HuH-7 (cell line): ENCODE measurements at regions not wholly inside any gene's neighbourhood (a gene's known extent, or its start where the extent isn't known, plus 50 kb on each side); places are given as distances from the start of the nearest gene placed in this dataset.

ENCODE experiments used
- DNase-seq: peaks from one replicate; pipeline ENCODE4 v3.0.0; 2011; ENCODE audit warnings: low spot score

DNA sequence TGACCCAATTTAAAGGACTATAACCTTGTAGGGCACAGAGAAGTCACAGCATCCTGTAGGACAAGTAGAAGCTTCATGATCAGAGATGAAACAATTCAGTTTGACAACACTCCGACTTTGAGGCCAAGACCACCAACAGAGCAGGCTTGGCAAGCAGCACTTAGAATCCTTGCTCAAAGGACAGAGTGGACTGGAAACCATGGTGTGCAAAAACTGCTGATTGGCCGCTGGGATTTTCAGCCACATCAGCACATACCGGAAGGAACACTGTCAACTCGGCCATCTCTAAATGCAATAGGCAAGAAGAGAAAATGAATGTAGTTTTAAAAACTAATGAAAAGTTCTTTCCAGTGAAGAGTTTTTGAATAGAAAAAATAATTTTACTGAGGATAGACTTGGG lies 92.0 kb upstream of the PRMT6 start:
- DNase-seq = no peak

DNA sequence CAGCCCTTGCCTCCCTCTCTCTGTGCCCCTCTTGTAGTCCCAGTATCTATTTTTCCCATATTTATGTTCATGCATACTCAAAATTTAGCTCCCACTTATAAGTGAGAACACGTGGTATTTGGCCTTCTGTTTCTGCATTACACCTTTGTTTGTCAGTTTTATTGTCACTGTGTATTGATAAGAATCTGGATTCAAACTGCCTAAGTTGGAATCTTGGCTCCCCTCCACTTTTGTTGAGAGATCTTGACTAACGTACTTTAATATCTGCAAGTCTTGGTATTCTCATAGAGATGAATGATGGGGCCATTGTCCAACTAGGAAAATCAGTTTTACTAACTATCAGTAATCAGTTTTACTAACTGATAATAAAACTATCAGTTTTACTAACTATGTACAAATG lies 87.8 kb upstream of the PRMT6 start:
- DNase-seq = no peak

DNA sequence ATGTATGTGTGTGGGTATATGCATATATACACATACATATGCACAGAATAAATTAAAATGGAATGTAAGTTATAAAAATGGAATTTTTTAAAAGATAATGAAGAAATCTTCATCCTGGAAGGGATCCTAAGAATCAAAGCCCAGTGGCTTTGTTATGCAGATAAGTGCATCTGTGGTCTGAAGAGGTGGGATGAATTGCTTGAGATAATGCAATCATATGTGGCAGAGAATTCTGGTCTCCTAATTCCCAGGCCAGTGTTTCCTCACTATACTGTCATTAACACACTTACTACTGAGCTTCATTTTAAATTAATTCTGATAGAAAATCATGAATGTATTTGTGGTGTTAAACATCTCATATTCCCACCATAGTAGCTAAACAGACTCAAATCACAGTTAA lies 86.7 kb upstream of the PRMT6 start:
- no peak for DNase-seq

DNA sequence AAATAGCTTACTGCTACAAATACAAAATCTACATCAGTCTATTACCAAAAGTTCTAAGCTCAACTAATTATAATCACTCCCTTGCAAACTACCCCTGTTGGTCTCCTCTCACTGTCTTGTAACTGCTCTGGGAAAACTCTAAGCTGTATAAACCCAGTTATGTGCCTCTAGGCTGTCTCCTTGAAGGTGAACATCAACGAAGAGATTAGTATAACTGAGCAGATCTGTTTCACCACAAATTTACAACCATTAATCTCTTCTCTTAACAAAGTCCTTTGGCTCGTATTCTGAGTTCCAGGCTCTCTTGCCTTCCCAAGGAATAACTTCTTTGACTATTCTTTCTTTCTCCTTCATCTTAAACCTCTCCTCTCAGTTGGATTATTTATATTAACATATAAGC lies 84.4 kb upstream of the PRMT6 start:
- no peak for DNase-seq

DNA sequence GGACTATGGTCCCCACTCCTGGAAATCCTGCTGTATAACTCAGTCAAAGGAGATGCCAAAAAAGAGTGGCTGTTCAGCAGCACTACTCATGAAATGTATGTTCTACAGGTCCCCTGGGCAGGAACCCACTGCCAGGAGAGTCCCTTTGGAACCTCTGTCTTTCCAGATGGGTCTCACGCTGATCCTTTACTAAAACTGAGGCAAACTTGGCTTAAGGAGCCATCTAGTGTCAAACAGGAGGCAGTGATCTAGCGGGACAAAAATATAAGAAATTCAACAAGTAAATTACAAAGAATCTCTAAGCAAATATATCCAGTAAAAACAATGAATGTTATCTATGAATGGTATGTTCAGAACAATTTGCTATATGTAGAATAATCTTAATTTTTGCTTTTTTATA lies 80.5 kb upstream of the PRMT6 start:
- no peak for DNase-seq

DNA sequence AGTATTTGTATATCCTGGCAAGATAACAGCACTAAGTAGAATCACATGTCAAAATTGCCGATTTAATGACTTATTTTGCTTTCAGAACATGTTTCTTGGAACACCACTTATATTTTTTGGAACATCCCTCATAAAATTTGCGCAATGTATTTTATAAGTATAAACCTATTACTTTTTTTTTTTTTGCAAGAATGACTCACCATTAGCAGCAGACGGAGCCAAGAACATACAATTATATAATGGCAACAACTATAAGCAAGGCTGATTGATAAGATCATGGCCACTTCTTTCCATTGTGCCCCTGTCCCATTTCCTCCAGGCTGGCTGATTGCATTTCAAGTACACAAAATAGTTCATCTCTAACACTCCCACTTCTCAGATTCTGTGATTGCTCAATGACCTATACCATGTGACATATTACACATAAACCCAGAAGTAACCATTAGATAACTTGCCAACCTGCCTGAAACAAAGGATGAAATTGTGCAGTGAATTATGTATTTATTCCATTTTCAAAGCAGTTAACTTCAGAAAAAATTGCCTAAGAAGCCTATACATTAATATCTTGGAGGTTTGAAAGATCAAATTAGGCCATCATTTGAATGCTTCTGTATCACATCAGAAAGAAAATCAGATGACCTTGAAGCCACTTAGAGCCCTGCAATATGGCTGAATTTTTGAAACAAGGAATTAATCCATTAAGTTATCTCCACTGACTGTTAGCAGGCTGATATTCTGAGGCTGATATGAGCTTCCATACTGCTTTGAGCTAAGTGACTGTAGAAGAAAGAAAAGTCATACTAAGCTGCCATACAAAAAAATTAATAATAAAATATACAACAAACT lies 77.8 kb upstream of the PRMT6 start:
- DNase-seq = no peak

DNA sequence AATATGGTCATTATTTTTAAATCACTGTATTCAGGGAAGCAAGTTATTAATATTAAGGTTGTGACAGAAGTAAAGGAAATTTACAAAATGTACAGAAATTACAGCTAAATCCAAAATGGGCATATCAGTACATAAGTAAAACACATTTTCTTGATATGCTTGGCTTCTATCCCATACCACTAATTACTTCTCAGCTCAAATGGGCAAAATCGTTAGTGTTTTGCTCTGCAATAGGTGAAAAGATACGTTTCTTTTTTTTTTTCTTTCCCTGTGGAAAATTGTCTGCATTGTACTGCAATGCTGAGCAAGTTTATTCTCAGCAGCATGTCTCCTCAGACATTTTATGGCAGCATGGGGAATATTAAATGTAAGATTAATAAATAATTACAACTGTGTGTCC lies 77.1 kb upstream of the PRMT6 start:
- no peak for DNase-seq

DNA sequence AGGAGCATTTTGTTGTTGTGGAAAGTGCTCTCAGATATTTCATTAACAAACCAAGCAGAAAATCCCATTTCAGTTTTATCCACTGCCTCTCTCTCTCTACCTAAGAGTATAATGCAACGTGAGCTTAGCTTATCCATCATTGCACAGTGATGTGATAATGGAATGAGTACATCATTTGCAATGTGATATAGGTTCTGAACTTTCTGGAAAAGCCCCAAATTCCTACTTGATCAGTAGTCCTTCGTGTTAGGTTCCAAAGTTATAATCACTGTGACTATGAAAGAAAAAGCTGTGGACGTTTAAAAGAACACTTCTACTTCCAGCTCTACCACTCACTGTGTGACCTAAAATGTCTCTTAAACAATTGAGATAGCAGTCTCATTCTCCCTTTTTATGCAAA lies 76.4 kb upstream of the PRMT6 start:
- DNase-seq = no peak

DNA sequence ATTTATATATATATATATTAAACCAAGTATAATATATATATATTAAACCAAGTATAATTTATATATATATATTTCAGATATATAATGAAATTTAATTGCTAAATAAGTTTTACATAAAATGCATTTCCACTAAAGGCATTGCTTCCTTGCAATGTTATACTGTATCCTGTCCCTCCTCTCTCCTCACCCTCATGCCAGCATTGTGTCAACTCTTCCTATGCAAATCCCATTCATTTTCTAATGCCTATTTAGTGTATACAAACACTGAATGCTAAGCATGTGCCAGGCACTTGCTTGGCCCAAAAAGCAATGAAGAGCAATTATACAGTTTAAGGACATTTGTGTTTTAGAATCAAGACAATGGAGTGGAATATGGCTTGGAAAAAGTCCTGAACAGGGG lies 71.7 kb upstream of the PRMT6 start:
- DNase-seq = no peak

DNA sequence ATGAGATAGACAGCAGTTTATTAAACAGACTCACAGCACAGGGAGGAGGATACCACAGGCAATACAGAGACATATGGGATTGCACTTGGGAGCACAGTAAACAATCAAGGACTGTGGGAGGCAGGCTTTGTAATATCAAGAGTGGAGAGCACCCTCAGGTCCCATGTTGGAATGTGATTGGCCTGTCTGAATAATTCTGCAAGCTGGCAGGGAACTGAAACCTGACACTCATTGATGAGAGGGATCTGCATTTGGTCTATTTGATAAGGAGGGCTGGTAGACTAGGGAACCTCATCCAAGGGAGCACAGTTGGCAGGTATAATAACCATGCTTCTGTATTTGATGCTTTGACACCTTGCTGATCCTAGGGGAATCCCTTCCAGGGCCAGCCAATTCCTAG lies 69.9 kb upstream of the PRMT6 start:
- no peak for DNase-seq

DNA sequence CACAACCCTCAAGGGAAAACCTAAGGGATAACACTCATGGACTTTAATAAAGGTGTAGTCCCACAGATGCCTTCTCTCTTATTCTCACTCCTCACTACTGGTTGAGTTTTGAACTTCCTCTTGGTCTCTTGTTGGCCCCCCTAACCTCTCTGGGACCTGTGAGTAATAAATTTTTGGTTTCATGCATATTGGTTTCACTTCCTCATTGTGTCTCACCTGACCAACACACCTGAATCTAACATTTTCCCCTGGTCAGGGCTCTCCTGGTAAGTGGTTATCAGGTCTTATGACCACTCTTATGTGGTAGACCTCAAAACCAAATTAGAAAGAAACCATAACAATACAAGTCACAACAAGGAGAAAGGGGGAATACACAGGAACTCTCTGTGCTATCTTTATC lies 60.5 kb upstream of the PRMT6 start:
- DNase-seq = no peak

DNA sequence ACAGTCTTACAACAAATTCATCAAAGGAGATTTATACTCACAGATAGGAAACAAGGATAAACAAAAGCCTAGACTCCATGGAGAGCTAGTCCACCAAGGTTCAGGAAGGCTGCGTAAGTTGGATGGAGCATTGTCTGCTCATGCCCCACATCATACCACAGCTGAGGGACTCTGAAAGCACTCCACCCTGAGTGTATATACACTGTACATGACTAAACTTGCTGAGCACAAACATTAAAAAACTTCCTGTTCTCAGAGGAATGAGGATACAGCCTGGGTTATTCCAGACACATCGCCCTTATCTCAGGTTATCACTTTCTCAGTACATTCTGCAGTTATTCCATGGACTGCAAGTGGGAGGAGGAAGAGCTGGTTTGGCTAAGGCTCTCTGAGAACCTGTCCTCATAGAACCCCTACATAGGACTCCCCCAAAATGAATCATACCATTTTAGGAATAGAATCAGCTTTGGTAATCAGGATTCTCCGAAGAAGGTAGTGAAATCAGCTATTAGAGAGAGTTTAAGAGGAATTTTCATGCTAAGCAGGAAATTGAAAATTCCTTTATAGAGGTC lies 58.0 kb upstream of the PRMT6 start:
- no peak for DNase-seq

DNA sequence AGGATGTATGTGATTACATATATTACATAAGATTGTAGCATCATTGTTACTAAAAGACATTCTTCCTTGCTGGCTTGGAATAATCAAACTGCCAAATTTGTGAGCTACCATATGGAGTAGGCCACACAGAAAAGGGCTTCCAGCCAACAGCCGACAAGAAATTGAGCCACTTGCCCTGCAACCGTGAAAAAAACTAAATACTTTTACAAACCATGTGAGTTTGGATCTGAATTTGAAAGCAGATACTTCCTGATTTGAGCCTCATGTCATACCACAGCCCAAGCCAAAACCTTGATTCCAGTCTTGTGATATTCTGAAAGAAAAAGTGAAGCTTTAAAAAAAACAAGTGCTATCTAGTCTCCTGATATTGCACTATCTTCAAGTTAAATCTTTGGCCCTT lies 55.6 kb upstream of the PRMT6 start:
- DNase-seq = no peak

DNA sequence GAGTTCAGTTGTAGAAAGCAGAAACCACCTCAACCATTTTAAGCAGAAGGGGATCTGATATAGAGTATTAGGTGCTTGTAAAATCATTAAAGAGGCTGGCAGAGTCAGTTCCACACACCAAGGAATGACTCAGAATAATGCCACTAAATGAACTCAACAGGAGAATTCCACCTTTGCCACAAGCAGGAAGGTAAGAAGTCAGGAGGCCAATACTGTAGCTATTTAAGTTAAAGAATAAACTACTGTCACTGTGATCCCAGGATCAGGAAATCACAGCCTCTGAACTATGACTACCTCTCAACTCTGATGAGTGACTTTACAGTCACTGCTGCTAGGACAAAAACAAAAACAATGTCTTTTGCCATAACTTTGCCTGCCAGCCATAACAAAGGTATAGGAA lies 52.5 kb upstream of the PRMT6 start:
- DNase-seq = no peak

DNA sequence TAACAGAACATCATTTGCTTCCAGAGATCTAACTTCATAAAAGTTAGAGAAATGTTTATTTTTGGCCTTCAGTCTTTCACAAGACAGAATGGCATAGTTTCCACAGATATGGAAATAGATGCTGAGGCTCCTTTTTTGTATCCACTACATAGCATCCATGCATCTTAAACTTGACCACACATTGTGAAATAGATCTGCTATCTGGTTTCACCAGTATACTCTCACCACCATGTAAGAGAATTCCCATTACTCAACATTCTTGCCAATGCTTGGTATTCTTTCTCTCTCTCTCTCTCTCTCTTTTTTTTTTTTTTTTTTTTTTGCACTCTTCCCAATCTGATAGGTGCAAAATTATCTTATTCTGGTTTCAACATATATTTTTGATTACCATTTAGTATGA lies 52.1 kb upstream of the PRMT6 start:
- DNase-seq = no peak
